GM13977 (cell line): ENCODE measurements at regions not wholly inside any gene's neighbourhood (a gene's known extent, or its start where the extent isn't known, plus 50 kb on each side); places are given as distances from the start of the nearest gene placed in this dataset.

ENCODE experiments used
- DNase-seq: peaks from one replicate; pipeline ENCODE4 v3.0.0; 2012; ENCODE audit warnings: low spot score
- CTCF ChIP-seq: IDR thresholded peaks from 2 replicates; pipeline ENCODE4 v1.5.1; 2012; ENCODE audit warnings: mild to moderate bottlenecking, control low read depth; ENCODE audit not compliant: insufficient read depth; ENCODE audit errors: extremely low read depth, missing control alignments
- in situ Hi-C: fragments of 300-500 bp; cut with MboI; formaldehyde crosslinking; loops from one replicate; pipeline ENCODE4 v1.12.0; 2022; ENCODE audit warnings: low sequenced_read_pairs, low pct_unique_long_range_greater_than_20kb, mixed read lengths, inconsistent platforms; ENCODE audit not compliant: unreplicated experiment

GRCh38 chr17:71727723-71728122, 393.1 kb upstream of the SOX9 start:
- no peak for TF ChIP-seq CTCF
- no peak for DNase-seq
- in situ Hi-C loops: no loop called here

- in situ Hi-C loops: no loop called here
- DNase-seq: no peak
- no peak for TF ChIP-seq CTCF
Observed at GRCh38 chr17:71730871-71731270, 389.9 kb upstream of the SOX9 start.

- DNase-seq: no peak
- in situ Hi-C loops: no loop called here
- no peak for TF ChIP-seq CTCF
Observed at GRCh38 chr17:71735893-71736292, 384.9 kb upstream of the SOX9 start.

GRCh38 chr17:71740866-71741265, 380.0 kb upstream of the SOX9 start:
- no peak for DNase-seq
- in situ Hi-C loops: no loop called here
- no peak for TF ChIP-seq CTCF

- no peak for TF ChIP-seq CTCF
- in situ Hi-C loops: no loop called here
- DNase-seq: no peak
Observed at GRCh38 chr17:71741836-71742235, 379.0 kb upstream of the SOX9 start.

- no peak for DNase-seq
- TF ChIP-seq CTCF: no peak
- in situ Hi-C loops: no loop called here
Observed at GRCh38 chr17:71748872-71749271, 371.9 kb upstream of the SOX9 start.

GRCh38 chr17:71753070-71753469, 367.8 kb upstream of the SOX9 start:
- in situ Hi-C loops: no loop called here
- no peak for DNase-seq
- no peak for TF ChIP-seq CTCF
